ENCODE measurements at regions not wholly inside any gene's neighbourhood (a gene's known extent, or its start where the extent isn't known, plus 50 kb on each side); places are given as distances from the start of the nearest gene placed in this dataset.

- Histone ChIP-seq H3K9ac (ENCODE audit: low read depth in 1 of 2, low read length in 2 of 2) (no peak overlapping the region), H3K27me3 (ENCODE audit: control insufficient read depth in 4 of 4, insufficient read depth in 4 of 4, low read length in 3 of 4) (peaks cover 0 to 2% (median 0%) of the 10 kb centered on the region in 4 donors), H3K36me3 (ENCODE audit: control insufficient read depth in 4 of 4, insufficient read depth in 3 of 4, low read depth in 1 of 4, low read length in 3 of 4) (no peaks in the 10 kb centered on the region), H3K27ac (ENCODE audit: low read depth in 1 of 2, low read length in 2 of 2) (no peak overlapping the region), H3K4me1 (ENCODE audit: control insufficient read depth in 4 of 4, insufficient read depth in 4 of 4, low read length in 3 of 4) (peaks cover 0 to 2% (median 0%) of the 10 kb centered on the region in 4 donors), H3K4me3 (ENCODE audit: low read depth in 1 of 3, low read length in 3 of 3) (no peak overlapping the region), H3K9me3 (ENCODE audit: control insufficient read depth in 4 of 4, low read length in 3 of 4) (no peaks in the 10 kb centered on the region)
- TF ChIP-seq TAF1 (conservative IDR thresholded peaks at IDR 0.05) (no peak), MAX (IDR thresholded peaks at IDR 0.05) (no peak), NR2F2 (IDR thresholded peaks at IDR 0.05) (no peak), RXRA (IDR thresholded peaks at IDR 0.05) (no peak), YY1 (IDR thresholded peaks at IDR 0.05) (no peak), GABPA (IDR thresholded peaks at IDR 0.05 in 1 of 2, conservative IDR thresholded peaks at IDR 0.05 in 1 of 2) (no peak), FOXA1 (IDR thresholded peaks at IDR 0.05) (no peak), HNF4A (conservative IDR thresholded peaks at IDR 0.05) (no peak), HNF4G (IDR thresholded peaks at IDR 0.05) (no peak), JUND (IDR thresholded peaks at IDR 0.05) (no peak), REST (IDR thresholded peaks at IDR 0.05) (no peak), FOXA2 (IDR thresholded peaks at IDR 0.05) (no peak), CTCF (IDR thresholded peaks at IDR 0.05; ENCODE audit: low read depth, low read length, missing input control) (no peak), ATF3 (IDR thresholded peaks at IDR 0.05) (no peak), SP1 (IDR thresholded peaks at IDR 0.05) (no peak)
- WGBS = 97% methylated on average over 1 of the region's 1 CpG
- no peak for DNase-seq (ENCODE audit: low spot score)
These were observed 427.6 kb downstream of the SPRY2 start for GRCh38 chr13:79913141-79913827.

- no peak overlapping the region for H3K27ac ChIP-seq (ENCODE audit: low read depth in 1 of 2, low read length in 2 of 2)
- peaks cover 0 to 2% (median 0%) of the 10 kb centered on the region in 4 donors for H3K27me3 ChIP-seq (ENCODE audit: control insufficient read depth in 4 of 4, insufficient read depth in 4 of 4, low read length in 3 of 4)
- 79% methylated on average over 3 of the region's 3 CpGs for WGBS
- TF ChIP-seq GABPA (IDR thresholded peaks at IDR 0.05 in 1 of 2, conservative IDR thresholded peaks at IDR 0.05 in 1 of 2) (no peak), SP1 (IDR thresholded peaks at IDR 0.05) (no peak), HNF4G (IDR thresholded peaks at IDR 0.05) (no peak), RXRA (IDR thresholded peaks at IDR 0.05) (no peak), JUND (IDR thresholded peaks at IDR 0.05) (no peak), YY1 (IDR thresholded peaks at IDR 0.05) (no peak)
- H3K4me3 ChIP-seq (ENCODE audit: low read depth in 1 of 3, low read length in 3 of 3) = no peak overlapping the region
- H3K4me1 ChIP-seq (ENCODE audit: control insufficient read depth in 4 of 4, insufficient read depth in 4 of 4, low read length in 3 of 4) = peaks cover 0 to 2% (median 0%) of the 10 kb centered on the region in 4 donors
- H3K9me3 ChIP-seq (ENCODE audit: control insufficient read depth in 4 of 4, low read length in 3 of 4) = no peaks in the 10 kb centered on the region
- H3K9ac ChIP-seq (ENCODE audit: low read depth in 1 of 2, low read length in 2 of 2) = no peak overlapping the region
- no peaks in the 10 kb centered on the region for H3K36me3 ChIP-seq (ENCODE audit: control insufficient read depth in 4 of 4, insufficient read depth in 3 of 4, low read depth in 1 of 4, low read length in 3 of 4)
- no peak for DNase-seq (ENCODE audit: low spot score)
These were observed 428.5 kb downstream of the SPRY2 start for GRCh38 chr13:79912403-79912802.

Data from liver (tissue), 8 donors.